ENCODE measurements at regions not wholly inside any gene's neighbourhood (a gene's known extent, or its start where the extent isn't known, plus 50 kb on each side); places are given as distances from the start of the nearest gene placed in this dataset.
"Not testable (repeated sequence)": the region's sequence is repeated elsewhere in the genome, so short reads cannot be mapped to it uniquely, and the experiment has no call there.

DNA sequence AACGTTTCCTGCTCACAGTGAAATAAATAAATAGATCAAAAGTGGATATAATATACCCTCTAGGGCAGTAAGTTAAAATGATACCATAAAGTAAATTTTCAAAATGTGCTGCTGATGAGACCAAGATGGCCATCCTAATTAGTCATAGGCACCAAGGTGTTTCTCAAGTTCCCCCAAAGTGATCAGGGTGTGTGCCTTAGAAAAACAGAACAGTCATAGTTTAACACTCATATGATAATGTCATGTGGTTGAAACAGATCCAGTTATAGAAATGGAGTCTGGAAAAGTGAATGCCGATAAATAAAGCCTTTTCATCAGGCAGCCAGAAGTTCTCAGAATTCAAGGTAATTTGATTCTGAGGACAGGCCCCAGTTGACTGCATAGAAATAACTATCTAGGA is 161.5 kb upstream of the CDKN2B start:
- no peak for DNase-seq (ENCODE audit: low read depth)

DNA sequence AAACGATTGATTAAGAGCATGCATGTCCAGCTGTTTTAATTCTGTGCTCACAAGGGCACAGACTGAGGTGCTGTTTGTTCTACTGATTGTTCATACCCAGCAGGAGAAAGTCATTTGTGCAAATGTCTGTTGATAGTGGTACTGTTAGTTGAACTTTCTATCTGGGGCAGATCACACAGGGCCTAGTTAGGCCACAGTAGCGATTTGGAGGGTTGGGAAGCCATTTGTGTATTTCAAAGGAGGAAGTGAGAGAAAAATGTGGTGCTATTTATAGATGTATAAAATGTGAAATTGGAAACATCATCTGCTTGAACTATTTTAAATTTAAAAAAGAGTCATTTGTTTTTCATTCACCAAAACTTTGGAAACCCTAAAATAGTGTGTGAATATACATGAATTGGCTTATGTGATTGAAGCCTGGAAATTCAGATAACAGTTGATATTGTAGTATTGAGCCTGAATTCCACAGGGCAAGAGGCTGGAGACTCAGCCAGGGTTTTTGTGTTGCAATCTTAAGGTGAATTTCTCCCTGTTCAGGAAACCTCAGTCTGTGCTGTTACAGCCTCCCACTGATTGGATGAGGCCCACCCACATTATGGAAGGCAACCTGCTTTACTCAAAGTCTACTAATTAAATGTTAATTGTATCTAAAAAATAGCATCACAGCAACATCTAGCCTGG is 162.0 kb upstream of the CDKN2B start:
- DNase-seq (ENCODE audit: low read depth): no peak

DNA sequence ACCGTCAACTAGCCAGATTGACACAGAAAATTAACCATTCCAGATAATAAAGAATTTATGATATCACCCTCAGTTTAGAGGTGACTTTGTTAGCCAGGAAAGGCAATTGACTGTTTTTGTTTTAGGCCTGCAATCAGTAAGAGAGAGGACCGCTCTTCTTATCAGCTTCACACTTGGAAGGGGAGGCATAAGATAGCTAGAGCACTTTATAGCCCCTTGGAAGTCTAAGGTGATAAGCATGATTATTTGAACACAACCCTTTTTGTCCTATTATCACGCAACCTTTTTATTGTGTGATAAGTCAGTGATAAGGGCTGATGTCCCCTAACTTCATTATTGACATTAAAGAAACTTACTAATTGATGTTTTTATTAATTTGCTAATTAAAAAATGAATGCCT is 162.6 kb upstream of the CDKN2B start:
- no peak for DNase-seq (ENCODE audit: low read depth)

DNA sequence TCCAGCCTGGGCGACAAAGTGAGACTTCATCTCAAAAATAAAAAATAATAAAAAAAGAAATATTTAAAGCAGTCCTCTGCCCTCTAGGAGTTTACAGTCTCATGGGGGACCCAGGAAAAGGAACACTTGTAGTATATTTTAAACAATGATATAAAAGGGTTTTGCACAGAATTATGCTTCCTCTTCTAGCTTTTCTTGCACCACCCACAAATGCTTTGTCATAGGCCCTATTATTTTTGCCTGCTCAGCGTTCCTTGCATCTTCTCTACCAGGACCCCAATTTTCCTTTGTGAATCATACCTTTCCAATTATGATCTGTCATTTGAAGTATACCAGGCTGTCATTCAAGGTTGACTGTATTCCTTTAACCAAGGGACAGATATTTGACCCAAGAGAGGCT is 164.8 kb upstream of the CDKN2B start:
- no peak for DNase-seq (ENCODE audit: low read depth)

DNA sequence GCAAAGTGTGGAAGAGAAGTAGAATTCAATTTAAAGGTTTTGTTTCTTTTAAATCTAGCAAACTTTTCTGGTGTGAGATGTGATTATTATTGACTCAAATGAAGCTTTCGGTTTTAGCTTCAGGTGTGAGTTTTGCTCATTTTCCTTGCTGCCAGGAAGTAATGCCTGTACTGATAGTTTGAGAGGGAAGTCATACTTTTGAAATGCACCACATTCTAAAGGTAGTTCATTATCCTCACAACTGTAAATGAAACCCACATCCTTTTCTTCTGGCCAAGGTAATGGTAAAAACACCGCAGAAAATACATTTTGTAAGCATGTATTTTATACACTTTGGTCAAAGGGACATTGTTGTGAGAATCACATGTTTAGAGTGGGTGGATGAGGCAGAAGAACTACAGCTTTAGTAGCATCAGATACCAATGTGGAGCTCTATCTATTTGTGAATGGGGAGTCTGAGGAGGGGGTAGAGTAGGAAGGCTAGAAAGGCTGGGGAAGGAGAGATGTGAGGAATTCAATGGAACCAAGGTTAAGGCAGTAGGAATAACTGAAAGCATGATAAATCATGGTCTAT is 167.0 kb upstream of the CDKN2B start:
- DNase-seq (ENCODE audit: low read depth): no peak

DNA sequence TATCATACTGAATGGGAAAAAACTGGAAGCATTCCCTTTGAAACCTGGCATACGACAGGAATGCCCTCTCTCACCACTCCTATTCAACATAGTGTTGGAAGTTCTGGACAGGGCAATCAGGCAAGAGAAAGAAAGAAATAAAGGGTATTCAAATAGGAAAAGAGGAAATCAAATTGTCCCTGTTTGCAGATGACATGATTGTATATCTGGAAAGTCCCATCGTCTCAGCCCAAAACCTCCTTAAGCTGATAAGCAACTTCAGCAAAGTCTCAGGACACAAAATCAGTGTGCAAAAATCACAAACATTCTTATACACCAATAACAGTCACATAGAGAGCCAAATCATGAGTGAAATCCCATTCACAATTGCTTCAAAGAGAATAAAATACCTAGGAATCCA is 171.9 kb upstream of the CDKN2B start:
- not testable (repeated sequence) for DNase-seq (ENCODE audit: low read depth)

- DNase-seq (ENCODE audit: low read depth): no peak
Observed at GRCh38 chr9:22189471-22189870, 180.4 kb upstream of the CDKN2B start.

DNA sequence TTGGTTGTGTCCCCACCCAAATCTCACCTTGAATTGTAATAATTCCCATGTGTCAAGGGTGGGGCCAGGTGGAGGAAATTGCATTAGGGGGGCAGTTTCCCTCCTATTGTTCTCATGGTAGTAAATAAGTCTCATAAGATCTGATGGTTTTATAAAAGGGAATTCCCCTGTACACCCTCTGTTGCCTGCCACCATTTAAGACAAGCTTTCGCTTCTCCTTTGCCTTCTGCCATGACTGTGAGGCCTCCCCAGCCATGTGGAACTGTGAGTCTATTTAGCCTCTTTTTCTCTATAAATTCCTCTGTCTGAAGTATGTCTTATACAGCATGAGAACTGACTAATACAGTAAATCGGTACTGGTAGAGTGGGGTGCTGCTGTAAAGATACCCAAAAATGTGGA is 187.9 kb upstream of the CDKN2B start:
- not testable (repeated sequence) for DNase-seq (ENCODE audit: low read depth)

GRCh38 chr9:22198681-22199080 is 189.6 kb upstream of the CDKN2B start:
- DNase-seq (ENCODE audit: low read depth): no peak

DNA sequence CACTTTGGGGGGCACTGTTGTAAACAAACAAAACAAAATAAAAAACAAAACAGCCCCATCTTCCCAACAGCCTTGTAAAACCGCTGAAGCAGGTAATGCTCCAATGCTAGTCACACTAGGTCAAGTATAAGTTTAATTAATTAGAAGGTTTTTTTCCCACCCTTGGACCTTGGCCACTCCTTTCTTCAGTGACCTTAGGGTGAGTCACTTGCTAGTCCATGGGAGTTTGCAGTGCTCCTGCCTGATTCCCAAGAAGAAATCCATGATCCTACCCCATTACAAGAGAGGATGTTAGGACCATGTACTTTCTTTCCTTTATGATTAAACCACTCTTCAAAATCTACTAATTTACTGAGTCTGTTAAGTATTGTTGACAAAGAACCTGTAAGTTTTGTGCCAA is 192.2 kb upstream of the CDKN2B start:
- DNase-seq (ENCODE audit: low read depth): no peak

DNA sequence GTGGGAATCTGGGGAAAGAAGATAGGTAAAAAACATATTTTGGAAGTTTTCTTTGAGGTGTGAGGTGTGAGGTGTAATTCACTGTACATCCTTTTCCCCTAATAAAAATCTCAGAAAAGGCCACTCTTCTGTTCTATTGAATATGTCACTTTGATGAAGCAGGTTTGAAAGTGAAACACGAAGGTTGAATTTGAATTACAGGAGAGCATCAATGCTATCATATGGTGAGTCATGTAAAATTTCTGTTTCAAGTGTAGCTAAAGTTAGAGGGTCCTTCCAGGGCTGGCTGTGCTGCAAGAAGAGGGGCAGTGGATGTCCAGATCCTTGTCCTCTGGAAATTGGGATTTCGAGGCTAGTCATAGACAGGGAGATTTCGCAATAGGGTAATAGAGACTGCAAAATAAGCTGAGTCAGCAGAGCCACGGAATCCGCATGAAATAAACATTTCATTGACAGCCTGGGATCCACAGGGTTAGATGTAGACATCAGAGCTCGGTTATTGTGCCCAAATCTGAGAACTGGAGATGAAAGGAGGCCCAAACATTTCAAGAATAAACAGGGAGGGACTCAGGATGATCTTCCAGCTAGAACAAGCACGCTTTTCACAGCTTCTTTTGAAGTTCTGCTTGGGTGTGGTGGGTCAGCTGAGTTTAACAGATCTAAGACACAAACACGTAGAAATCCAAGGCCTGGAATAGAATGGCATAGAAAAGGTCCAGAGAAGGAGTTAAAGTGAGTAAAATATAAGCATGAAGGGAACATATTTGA is 194.4 kb upstream of the CDKN2B start:
- DNase-seq (ENCODE audit: low read depth): no peak

GRCh38 chr9:22204240-22204639 is 195.1 kb upstream of the CDKN2B start:
- no peak for DNase-seq (ENCODE audit: low read depth)

DNA sequence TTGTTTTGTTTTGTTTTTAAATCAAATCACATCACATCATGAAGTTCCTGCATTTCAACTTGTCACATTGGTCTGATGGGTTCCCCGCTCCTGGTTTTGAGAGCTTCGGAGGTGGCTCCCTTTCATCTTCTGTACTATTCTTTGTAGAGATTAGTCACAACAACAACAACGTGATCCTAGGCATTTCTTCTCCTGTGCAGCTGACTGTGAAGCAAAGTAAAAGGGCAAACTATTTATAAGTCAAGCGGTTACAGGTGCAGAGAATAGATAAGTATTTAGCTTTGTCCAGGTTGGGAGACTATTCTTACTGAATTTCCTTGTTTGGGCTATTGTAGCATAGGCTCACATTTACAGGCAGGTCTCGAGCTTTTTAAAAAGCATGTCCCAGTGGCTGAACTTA is 197.7 kb upstream of the CDKN2B start:
- no peak for DNase-seq (ENCODE audit: low read depth)

DNA sequence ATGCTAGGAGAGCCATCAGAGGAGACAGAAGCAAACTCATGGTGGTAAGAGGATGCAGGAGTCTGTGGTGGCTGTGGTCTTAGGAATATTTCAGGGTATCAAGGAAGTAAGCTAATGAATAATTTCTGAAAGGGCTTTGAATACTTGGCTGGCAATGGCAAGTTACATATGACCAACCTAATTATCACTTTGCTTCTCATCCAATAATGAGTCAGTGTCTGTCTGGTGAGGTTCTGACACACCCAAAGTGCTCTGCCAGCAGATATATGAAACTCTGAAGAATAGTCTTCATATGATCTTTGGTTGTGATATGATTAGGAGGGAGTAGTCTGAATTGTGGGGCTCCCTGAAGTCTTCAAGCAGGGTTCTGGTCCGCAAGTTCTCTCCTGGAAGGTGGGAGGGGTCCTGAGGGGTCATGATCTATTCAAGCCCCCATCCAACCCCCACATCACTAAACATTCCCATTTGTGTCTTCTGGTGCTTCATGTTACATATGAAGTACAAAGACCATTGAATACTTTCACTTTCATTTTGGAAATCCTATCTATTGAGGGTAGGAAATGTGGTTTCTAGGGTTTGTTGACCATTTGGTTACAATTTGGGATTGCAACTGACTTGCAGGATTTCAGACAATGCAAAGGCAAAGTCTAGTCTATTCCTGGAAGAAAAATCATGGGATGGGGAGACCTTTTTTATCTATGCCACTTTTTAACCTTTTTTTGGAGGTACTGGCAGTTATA is 199.9 kb upstream of the CDKN2B start:
- DNase-seq (ENCODE audit: low read depth): no peak

GRCh38 chr9:22210262-22210661 is 201.2 kb upstream of the CDKN2B start:
- no peak for DNase-seq (ENCODE audit: low read depth)

GRCh38 chr9:22210936-22211335 is 201.8 kb upstream of the CDKN2B start:
- DNase-seq (ENCODE audit: low read depth): no peak

- DNase-seq (ENCODE audit: low read depth): no peak
Observed at GRCh38 chr9:22211588-22212360, 202.7 kb upstream of the CDKN2B start.

- no peak for DNase-seq (ENCODE audit: low read depth)
Observed at GRCh38 chr9:22214021-22214420, 204.9 kb upstream of the CDKN2B start.

GRCh38 chr9:22214497-22215031 is 205.5 kb upstream of the CDKN2B start:
- no peak for DNase-seq (ENCODE audit: low read depth)

- no peak for DNase-seq (ENCODE audit: low read depth)
Observed at GRCh38 chr9:22215521-22215920, 206.4 kb upstream of the CDKN2B start.

GRCh38 chr9:22216730-22217172 is 207.6 kb upstream of the CDKN2B start:
- no peak for DNase-seq (ENCODE audit: low read depth)

DNA sequence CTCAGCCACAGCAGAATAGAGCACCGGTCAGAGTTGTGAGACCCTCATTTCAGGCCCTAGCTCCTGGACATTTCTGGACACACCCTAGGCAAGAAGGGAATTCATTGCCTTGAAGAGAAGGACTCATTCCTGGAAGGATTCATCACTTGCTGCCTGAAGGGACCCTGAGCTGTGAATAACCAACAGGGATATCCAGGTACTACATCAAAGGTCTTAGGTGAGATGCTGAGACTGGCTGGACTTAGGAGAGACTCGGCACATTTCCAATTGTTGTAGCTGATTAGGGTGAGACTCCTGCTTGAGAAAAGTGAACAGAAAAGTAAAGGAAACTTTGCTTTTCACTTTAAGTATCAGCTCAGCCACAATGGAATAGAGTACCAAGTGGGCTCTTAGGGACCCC is 208.1 kb upstream of the CDKN2B start:
- DNase-seq (ENCODE audit: low read depth): no peak

Data from activated T-cell treated with anti-CD3 and anti-CD28 coated beads for 48 hours (primary cell).